ENCODE measurements at regions not wholly inside any gene's neighbourhood (a gene's known extent, or its start where the extent isn't known, plus 50 kb on each side); places are given as distances from the start of the nearest gene placed in this dataset.

DNA sequence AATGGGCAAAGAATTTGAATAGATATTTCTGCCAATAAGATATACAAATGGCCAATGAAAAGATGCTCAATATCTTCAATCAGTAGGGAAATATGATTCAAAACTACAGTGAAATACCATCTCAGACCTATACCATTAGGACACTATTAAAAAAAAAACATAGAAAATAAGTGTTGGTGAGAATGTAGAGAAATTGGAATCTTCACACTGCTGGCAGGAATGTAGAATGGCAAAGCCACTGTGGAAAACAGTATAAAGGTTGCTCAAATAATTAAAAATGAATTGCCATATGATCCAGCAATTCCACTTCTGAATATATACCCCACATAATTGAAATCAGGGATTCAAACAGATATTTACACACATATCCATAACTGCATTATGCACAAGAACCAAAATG, 88.1 kb upstream of the STARD13 start:
- no peak for DNase-seq

DNA sequence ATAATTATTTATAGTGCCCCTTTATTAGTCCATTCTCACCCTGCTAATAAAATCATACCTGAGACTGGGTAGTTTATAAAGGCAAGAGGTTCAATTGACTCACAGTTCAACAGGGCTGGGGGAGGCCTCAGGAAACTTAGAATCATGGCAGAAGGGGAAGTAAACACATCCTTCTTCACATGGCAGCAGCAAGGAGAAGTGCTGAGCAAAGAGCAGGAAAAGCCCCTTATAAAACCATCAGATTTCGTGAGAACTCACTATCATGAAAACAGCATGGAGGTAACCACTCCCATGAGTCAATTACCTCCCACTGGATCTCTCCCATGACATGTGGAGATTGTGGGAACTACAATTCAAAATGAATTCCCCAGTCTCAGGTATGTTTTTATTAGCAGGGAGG, 89.9 kb upstream of the STARD13 start:
- no peak for DNase-seq

DNA sequence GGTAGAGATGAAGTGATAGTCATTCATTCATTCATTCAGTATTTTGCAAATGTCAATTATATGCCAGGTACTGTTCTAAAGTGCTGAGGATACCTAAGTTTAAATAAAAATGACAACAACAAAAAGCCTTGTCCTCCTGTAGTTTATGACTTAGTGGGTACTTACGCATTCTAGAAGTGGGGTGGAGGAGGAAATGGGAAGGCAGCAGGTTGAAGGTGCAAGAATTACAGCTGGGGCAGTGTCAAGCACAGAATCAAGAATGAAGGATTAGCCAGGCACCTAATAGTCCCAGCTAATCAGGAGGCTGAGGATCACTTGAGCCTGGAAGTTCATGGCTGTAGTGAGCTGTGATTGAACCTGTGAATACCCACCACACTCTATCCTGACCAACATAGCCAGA, 90.7 kb upstream of the STARD13 start:
- no peak for DNase-seq

DNA sequence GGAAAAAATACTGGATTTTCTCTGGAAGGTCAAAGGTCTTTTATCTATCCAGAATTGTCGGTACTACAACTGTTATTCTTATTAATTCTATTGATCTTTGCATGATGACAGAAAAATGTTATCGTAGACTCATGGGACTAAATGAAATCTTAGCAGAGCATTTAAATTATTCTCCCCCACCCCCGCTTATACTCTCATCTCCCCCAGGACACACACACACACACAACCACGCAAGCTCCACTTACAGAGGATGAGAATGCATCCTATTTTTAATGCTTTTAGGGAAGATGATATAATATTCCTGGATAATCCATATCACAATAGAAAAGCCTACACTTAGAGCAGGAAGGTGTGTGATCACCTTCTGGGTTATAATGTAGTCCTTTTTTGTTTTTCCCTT, 91.9 kb upstream of the STARD13 start:
- DNase-seq: no peak

DNA sequence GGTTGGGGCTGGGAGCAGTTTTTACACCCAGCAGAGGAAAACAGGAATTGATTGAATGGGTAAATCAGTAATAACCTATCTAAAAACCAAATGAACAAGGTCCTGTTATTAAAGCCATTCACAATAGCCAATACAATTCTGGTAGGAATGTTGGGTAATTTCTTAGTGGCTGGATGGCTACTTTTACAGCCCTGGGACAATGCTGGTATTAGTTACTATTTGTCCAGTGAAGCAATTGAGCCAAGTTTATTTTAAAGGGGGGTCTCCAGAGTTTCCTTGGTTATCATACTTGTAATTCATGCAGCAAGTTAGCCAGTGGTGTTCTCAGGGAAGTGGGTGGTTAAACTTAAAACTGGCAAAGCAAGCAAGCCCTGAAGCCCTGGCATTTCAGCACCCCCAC, 92.3 kb upstream of the STARD13 start:
- DNase-seq: no peak

DNA sequence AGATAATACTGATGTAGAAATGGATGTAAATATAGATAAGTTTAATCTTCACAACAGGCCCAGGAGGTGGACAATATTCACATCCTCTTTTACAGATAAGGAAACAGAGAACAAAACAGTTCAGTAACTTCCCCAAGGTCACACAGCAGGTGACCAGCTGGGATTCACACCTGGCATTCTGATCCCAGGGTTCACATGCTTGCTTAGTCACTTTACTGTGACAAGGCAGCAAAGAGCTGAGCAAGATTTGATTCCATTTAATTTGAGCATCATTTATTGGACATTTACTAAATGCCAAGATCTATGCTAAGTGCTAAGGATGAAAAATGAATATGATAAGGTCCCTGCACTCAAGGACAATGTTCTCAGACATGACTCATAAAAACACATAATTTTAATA, 94.1 kb upstream of the STARD13 start:
- DNase-seq: no peak

DNA sequence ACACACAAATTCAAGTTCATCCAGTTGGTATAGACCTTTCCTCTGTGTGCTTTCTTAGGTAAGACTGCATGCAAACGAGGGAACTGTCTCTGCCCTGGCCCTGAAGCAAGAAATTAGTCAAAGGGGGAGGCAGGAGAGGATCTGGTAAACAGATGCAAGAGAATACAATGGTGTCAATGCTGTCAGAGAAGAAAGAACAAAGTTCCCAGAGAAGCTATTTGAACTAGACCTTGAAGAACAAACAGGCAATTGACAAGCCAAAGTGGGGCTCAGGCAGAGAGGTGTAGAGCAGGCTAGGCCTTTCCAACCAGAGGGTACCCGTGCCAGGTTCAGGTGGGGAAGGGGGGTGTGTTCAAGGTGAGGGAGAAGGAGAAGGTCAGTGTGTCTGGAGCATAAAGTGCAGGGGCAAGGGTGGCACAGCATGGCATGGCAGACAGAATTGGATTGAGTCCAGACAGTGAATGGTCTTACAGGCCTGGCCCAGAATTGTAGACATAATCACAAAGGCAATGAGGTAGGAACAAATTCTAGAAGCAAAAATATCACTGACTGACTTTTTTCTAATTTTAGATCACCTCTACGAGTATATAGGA, 95.0 kb upstream of the STARD13 start:
- no peak for DNase-seq

DNA sequence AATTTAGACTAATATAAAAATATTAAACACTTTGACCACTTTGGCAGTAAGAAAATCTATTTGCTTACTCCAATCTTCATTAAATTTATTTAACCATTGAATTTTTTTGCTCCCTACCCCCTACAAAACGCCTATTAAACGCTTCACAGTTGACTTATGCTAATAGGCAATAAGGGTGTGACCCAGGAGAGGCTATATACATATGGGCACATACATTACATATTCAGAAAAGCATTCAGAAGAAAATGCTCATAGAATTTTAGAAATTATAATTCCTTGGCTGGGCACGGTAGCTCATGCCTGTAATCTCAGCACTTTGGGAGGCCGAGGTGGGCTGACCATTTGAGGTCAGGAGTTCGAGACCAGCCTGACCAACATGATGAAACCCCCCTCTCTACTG, 95.6 kb upstream of the STARD13 start:
- DNase-seq: no peak

DNA sequence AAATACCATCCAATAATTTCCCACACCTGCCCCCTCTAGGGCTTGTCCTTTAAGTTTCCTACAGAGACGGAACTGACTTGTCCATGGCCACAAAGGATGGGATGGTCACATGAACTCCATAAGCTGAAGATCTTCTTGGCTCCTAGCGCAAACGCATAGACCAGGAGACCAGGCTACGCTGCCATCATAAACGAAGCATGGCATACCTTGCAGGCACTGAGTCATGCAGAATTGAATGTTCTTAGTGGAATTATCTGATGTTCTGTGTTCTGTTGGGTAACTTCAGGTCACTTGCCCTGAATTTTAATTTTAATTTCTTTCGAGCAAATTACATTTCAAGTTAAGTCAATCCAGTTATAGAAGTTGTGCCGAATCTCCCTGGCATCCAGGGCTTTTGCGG, 96.4 kb upstream of the STARD13 start:
- DNase-seq: no peak

DNA sequence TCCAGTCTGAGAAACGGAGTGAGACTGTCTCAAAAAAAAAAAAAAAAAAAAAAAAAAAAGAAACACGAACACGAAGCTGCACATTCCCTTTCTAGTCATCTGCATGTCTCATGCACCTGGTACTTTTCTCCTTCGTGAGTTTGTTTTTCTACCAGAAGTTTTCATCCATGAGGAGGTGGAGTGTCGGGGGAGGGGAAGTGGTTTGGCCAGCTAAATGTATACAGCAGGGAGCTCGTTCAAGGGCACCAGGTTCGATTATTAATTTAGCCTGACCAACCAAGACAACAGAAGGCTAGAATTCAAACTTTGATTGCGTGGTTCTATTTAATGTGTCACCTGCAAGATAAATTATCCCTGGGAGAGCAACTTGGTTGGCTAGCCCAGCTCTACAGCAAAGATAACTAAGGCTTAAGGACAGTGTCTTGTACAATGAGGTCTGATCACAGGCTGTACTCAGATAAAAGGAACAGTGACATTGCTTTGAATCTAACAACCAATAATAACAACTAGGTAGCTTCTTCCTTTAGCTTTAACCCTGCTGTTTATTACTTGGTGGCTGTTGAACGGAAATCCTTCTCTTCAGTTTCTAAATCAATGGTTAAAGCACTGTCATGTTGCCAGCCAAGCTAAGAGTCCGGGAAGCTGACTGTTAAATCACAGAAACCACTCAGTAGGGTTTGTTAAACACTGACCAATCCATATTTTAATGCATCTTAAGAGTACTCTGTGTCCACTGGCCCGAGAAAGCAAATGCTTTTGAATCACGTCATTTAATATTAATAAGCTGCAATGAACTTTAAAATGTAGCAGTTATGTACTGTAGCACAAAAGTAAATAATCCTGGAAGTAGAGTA, 98.4 kb upstream of the STARD13 start:
- DNase-seq: no peak

DNA sequence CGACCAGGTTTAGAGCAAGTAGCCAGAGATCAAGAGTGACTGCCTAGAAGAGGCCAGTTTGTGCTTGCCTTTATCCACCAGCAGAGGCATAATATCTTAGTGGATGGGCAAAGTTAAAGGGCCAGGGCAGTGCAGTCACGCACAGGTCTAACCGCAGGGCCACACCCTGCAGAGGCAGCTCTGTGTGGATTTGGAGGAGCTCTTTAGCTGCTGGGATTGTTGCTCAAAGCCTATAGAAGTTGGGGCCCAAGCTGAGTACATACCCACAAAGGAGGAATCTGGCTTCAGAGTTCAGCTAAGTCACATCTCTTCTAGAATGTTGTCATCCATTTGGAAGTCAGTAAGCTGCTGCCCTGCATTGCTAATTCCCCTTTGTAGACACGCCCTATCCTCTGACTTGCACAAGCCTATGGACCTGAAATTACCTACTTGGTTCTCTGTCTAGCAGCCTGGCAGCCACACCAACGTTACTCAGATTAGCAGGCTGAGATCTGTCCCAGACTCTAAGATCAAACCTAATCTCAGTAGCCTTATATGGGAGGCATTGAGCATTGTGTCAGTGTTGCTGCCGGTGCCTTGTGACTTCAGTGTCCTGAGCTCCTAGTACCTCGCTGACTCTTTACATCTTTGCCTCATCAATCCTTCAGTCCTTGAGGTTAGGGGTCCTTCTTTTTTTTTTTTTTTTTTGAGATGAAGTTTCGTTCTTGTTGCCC, 102.9 kb upstream of the STARD13 start:
- no peak for DNase-seq

DNA sequence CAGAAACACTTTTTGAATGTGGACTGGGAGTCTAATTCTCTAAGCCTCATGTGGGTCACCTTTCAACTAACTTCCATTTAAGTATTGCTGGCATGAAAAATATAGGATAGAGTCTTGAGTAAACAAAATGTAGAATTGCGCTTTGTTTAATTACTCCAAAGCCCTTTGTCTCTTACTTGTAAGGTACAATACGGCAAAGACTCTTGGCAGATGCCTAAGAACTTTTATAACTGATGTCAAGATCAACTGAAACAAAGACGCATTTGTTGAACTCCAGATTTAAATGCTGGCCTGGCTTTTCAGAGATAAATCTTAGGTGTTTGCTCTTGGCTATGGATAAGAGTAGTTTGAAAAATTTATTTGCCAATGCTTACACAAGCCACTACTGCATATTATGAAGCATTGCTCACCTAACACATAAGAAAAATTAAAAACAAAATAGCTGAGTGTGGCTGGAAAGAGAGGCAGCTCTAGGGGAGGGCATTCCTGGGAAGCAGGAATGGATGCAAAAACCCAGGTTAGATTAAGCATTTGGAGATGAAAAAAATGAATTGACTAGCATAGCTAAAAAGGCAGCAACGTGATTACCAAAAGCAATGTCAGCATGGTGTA, 107.3 kb upstream of the STARD13 start:
- no peak for DNase-seq

DNA sequence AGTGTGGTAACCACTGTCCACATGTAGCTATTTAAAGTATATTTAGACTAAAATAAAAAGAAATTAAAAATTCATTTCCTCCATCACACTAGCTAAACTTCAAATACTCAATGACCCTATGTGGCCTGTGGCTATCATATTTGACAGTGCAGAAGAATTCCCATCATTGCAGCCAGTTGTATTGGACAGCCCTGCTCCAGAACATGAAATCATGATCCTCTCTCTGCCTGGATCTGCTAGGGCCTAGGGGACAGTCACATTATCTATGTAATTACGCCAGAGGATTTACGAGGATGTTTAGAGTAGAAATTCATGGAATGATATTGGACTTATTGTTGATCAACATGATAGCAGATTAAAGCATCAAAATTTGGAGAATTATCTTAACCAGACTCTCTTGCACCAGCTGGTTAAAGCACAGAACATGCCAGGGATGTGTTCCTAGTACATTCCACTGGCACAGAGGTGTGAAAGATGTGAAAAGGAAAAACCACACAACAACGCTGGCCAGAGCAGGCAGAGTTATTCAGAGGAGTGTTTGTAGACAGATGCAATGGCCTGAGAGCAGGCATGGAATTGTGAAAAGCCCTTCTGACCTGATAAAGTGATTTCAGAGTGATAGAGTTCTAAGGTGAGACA, 108.9 kb upstream of the STARD13 start:
- DNase-seq: no peak

DNA sequence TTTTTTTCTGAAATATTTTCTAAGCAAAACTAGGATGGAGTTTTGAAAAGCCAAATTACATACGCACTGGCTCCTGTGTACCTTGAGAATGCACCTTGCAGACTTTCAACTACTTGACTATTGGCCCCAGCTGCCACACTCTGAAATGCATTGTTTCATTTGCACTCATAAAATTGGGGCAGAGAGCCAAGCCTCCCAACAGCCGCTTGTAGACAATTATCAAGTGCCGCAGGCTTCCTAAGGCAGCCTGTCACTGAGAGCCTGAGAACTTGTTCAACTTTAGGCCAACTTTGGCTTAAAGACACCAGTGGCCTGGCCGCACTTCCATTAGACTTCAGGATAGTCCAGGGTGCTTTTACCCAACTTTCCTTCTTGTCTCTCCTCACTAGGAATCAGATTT, 115.7 kb upstream of the STARD13 start:
- DNase-seq: no peak

DNA sequence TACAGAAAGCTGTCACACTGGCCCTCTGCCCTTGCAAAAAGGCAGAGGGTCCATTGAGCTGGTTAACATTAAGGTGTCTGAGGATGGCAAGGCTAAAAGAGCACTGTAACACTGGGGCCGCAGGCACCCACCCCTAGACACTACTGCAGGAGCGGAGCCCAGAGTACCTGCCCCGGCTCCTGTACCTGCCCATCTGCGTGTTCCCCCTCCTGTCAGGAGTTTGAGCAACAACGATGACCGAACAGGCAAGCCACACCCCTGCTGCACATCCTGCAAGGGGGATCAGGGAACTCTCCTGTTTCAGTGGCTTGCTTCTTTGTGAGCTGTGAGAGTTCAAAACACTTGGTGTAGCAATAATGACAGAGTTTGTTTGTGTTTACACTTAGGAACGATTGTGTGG, 117.4 kb upstream of the STARD13 start:
- DNase-seq: no peak

DNA sequence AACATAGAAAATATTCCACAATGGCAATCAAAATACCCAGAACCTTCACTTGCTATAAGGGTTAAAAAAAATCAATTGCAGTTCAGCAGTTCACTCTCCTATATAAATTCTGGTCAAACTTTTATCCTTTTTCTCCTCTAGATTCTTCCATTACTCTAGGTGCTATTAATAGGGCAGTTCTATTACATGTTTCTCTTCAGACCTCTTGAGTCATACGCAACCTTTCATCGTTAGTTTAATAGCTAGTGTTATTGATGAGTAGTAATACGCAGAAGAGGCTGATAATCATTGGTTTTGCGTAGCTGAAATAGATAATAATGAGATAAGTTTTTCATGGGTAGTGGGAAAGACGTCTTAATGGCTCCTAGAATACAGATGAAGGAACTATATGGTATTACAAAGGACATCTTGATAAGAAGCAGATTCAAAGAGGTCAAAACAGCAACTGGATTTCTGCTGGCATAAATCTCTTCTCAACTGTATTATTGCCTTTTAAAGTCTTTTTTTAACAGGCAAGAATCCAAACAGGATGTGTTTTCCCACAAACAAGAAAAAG, 118.3 kb upstream of the STARD13 start:
- no peak for DNase-seq

DNA sequence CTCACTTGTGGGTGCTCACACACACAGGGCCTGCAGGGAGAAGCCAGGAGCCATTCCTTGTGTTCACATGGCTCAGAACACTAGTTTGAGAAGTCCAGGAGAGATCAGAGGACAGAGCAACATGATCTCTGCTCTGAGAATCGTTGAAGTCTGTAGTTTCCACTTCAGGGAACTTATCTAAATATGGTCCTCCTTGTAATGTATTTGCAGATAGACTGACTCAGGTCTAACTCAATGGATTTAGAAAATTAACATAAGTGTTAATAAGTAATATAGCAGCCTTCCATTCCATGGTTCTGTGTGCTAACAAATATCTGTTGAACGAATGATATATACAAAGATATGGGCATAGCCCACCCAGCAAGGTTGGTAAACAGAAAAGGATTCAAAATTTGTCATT, 119.8 kb upstream of the STARD13 start:
- no peak for DNase-seq

DNA sequence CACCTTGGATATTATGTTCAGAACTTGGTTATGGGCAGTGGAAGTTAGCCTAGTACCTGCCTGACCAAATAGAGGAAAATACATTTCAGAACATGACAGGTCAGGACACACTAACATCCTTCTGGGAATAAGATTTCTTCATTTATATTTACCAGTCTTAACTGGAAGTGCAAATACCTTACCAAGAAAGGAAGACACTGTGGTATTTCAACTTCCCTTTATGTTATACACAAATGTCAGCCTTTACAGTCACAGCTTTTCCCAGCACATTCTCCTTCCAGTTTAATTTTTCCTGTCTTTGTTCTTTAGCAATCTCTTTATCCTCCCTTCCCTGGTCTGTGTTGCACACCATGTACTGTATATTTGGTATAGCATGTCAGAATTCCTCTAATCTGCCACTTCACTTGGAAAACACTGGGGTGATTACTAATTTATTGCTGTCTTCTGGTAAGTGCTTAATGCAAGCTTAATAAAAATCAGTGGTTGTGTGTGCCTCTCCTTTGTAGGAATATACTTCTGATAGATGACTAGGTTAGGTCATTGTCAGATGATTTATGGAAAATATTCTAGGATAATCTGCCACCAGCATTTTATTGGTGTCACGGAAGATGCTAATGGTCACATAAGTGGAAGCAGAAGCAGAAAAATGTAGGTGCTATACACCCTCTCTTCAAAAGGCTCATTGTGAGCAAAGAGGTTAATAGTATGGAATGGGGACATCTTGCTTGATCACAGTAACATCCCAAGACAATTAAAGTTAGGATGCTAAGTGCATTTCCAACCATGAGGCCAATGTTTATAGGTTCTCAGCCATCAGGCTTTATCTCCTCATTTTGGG, 124.3 kb upstream of the STARD13 start:
- DNase-seq: no peak

DNA sequence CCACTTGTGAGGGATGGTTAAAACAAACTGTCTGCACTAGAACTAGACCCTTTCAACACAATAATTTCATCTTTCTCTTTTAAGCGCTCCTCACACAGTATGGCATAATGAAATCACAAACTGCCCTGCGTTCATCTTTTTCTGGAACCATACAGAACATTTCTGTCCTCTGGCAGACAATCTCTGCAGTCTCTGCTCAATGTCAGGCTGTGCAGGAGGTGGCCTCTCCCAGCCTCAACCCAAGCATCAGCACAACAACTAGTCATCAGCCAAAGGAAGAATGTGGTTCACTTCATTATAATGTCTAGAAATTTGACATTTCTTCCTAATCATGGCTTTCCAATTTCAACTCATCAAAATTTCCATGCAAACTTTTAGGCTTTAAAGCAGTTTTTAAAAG, 125.1 kb upstream of the STARD13 start:
- DNase-seq: no peak

DNA sequence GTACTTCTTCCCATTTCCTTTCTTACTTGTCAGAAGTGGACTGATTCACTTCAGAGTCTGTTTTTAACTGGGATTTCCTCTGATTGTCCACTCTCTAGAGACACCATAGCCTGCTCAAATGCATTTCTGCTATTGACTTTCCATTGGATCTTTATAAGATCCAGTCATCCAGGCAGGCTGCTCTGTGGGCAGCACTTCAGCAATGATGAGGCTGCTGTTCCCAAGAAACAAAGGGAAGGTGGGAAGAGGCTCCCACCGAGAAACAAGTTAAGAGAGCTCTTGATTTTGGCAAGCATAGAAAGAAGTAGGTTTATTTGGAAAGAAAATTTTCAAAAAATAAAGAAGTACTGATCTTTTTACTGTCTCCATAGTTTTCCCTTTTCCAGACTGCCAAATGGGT, 125.8 kb upstream of the STARD13 start:
- DNase-seq: no peak

DNA sequence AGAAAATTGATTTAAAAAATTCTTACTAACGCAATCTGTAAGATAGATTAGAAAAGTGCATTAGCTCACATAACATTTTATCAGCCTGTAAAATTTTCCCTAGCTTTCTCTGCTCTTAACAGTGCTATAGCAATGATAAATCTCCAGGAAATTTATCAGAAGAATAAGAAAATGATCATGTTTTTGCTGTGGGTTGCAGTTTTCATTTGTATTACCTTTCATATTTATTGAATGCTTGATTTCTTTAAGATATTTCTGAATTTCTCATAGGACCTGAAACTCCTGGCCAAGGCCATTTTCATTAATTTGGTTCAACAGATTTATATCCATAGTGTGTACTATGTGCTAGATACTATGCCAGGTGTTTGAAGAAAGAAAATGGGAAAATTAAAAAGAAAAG, 130.3 kb upstream of the STARD13 start:
- DNase-seq: no peak

Measured in activated CD4-positive, alpha-beta T cell treated with anti-CD3 and anti-CD28 coated beads, Interleukin-2, amount 50 U/mL, for 4 hours (primary cell).